H9 (cell line): ENCODE measurements at regions not wholly inside any gene's neighbourhood (a gene's known extent, or its start where the extent isn't known, plus 50 kb on each side); places are given as distances from the start of the nearest gene placed in this dataset.
"Not testable (repeated sequence)": the region's sequence is repeated elsewhere in the genome, so short reads cannot be mapped to it uniquely, and the experiment has no call there.

Experiments
- DNase-seq: peaks from one replicate; pipeline ENCODE4 v3.0.0-alpha.2; 2017
- H2AFZ ChIP-seq: one replicate; pipeline ENCODE4 v1.6.1; 2013; ENCODE audit warnings: mild to moderate bottlenecking, low read length, control low read depth, moderate library complexity
- H2AK5ac ChIP-seq: 2 replicates; pipeline ENCODE4 v1.6.1; 2013; ENCODE audit warnings: low read length, control low read depth, mixed read lengths; ENCODE audit not compliant: insufficient read length
- H2BK120ac ChIP-seq: one replicate; pipeline ENCODE4 v1.6.1; 2013; ENCODE audit warnings: low read depth, mild to moderate bottlenecking, low read length, control low read depth, inconsistent platforms; ENCODE audit not compliant: poor library complexity, severe bottlenecking
- H2BK12ac ChIP-seq: 2 replicates; pipeline ENCODE4 v1.6.1; 2013; ENCODE audit warnings: low read length, control low read depth, mixed read lengths, low read depth; ENCODE audit not compliant: insufficient read length
- H2BK15ac ChIP-seq: 2 replicates; pipeline ENCODE4 v1.6.1; 2013; ENCODE audit warnings: low read depth, low read length, control low read depth
- H2BK20ac ChIP-seq: one replicate; pipeline ENCODE4 v1.6.1; 2013; ENCODE audit warnings: low read depth, mild to moderate bottlenecking, low read length, control low read depth, inconsistent platforms; ENCODE audit not compliant: poor library complexity, severe bottlenecking
- H2BK5ac ChIP-seq: 2 replicates; pipeline ENCODE4 v1.6.1; 2013; ENCODE audit warnings: low read length, control low read depth, mixed read lengths; ENCODE audit not compliant: insufficient read length
- H3K14ac ChIP-seq: 2 replicates; pipeline ENCODE4 v1.6.1; 2013; ENCODE audit warnings: low read length, control low read depth; ENCODE audit not compliant: insufficient read depth
- H3K18ac ChIP-seq: 2 replicates; pipeline ENCODE4 v1.6.1; 2013; ENCODE audit warnings: low read depth, mild to moderate bottlenecking, mixed read lengths, low read length, control low read depth; ENCODE audit not compliant: insufficient read length
- H3K23ac ChIP-seq: 2 replicates; pipeline ENCODE4 v1.6.1; 2013; ENCODE audit warnings: low read length, control low read depth, mixed read lengths, low read depth; ENCODE audit not compliant: insufficient read length
- H3K23me2 ChIP-seq: 2 replicates; pipeline ENCODE4 v1.6.1; 2013; ENCODE audit warnings: low read depth, mild to moderate bottlenecking, mixed read lengths, low read length, control low read depth; ENCODE audit not compliant: insufficient read length, poor library complexity, severe bottlenecking
- H3K27ac ChIP-seq: 2 replicates; pipeline ENCODE4 v1.5.1; 2013; ENCODE audit warnings: low read length, control low read depth, mixed read lengths, low read depth; ENCODE audit not compliant: insufficient read length
- H3K27me3 ChIP-seq: 2 replicates; pipeline ENCODE4 v1.6.1; 2013; ENCODE audit warnings: low read length, control low read depth, inconsistent platforms; ENCODE audit not compliant: insufficient read depth
- H3K4ac ChIP-seq: 2 replicates; pipeline ENCODE4 v1.6.1; 2013; ENCODE audit warnings: low read depth, mild to moderate bottlenecking, control low read depth, inconsistent platforms, low read length, moderate library complexity
- H3K4me1 ChIP-seq: 2 replicates; pipeline ENCODE4 v1.6.1; 2013; ENCODE audit warnings: low read length, control low read depth, inconsistent platforms; ENCODE audit not compliant: insufficient read depth
- H3K4me2 ChIP-seq: 2 replicates; pipeline ENCODE4 v1.6.1; 2013; ENCODE audit warnings: low read length, control low read depth, mixed read lengths; ENCODE audit not compliant: insufficient read length, insufficient read depth
- H3K56ac ChIP-seq: 2 replicates; pipeline ENCODE4 v1.6.1; 2013; ENCODE audit warnings: low read depth, mild to moderate bottlenecking, mixed read lengths, low read length, control low read depth; ENCODE audit not compliant: insufficient read length
- H3K79me1 ChIP-seq: 2 replicates; pipeline ENCODE4 v1.6.1; 2013; ENCODE audit warnings: low read depth, mild to moderate bottlenecking, moderate library complexity, low read length, control low read depth, inconsistent platforms; ENCODE audit not compliant: insufficient read depth, poor library complexity, severe bottlenecking
- H3K79me2 ChIP-seq: 2 replicates; pipeline ENCODE4 v1.6.1; 2013; ENCODE audit warnings: low read length, control low read depth, inconsistent platforms; ENCODE audit not compliant: insufficient read depth
- H3K9ac ChIP-seq: 2 replicates; pipeline ENCODE4 v1.6.1; 2013; ENCODE audit warnings: low read length, control low read depth, mixed read lengths; ENCODE audit not compliant: insufficient read length; ENCODE audit errors: extremely low read depth
- H3K9me3 ChIP-seq: one replicate; pipeline ENCODE4 v1.6.1; 2013; ENCODE audit warnings: low read depth, low read length, inconsistent platforms; ENCODE audit not compliant: control insufficient read depth
- H3T11ph ChIP-seq: one replicate; pipeline ENCODE4 v1.6.1; 2013; ENCODE audit warnings: mild to moderate bottlenecking, low read length, control low read depth, inconsistent platforms
- H4K20me1 ChIP-seq: one replicate; pipeline ENCODE4 v1.6.1; 2013; ENCODE audit not compliant: control insufficient read depth, insufficient read length, insufficient read depth
- H4K5ac ChIP-seq: 2 replicates; pipeline ENCODE4 v1.6.1; 2013; ENCODE audit warnings: low read depth, mild to moderate bottlenecking, mixed read lengths, low read length, control low read depth; ENCODE audit not compliant: insufficient read length
- H4K8ac ChIP-seq: replicated peaks from 2 replicates; pipeline ENCODE4 v1.6.1; 2013; ENCODE audit warnings: low read length, control low read depth, mixed read lengths, low read depth; ENCODE audit not compliant: insufficient read length
- H4K91ac ChIP-seq: 2 replicates; pipeline ENCODE4 v1.6.1; 2013; ENCODE audit warnings: low read depth, mild to moderate bottlenecking, moderate library complexity, mixed read lengths, low read length, control low read depth; ENCODE audit not compliant: insufficient read length
- H3K27ac Mint-ChIP-seq, 3 experiments: 2 replicates in 2 of 3; 3 replicates in 1 of 3; pipeline ENCODE4 v1.8.0; 2020 to 2021; ENCODE audit warnings: mixed read lengths in 3 of 3, mild to moderate bottlenecking in 1 of 3, moderate library complexity in 1 of 3
- H3K27me3 Mint-ChIP-seq: 2 replicates; pipeline ENCODE4 v1.8.0; 2021; ENCODE audit warnings: low read depth, mild to moderate bottlenecking, moderate library complexity, mixed read lengths
- H3K36me3 Mint-ChIP-seq, 3 experiments: 2 replicates in 2 of 3; 3 replicates in 1 of 3; pipeline ENCODE4 v1.8.0; 2020 to 2021; ENCODE audit warnings: low read depth in 3 of 3, mixed read lengths in 3 of 3; ENCODE audit not compliant: insufficient read depth in 1 of 3
- H3K4me1 Mint-ChIP-seq, 2 experiments: 2 replicates each; pipeline ENCODE4 v1.8.0; 2020; ENCODE audit warnings: mixed read lengths in 2 of 2
- H3K4me3 Mint-ChIP-seq, 2 experiments: 2 replicates in 1 of 2; 3 replicates in 1 of 2; pipeline ENCODE4 v1.8.0; 2020 to 2021; ENCODE audit warnings: mild to moderate bottlenecking in 2 of 2, mixed read lengths in 2 of 2, moderate library complexity in 1 of 2
- H3K9me3 Mint-ChIP-seq, 2 experiments: 2 replicates in 1 of 2; 3 replicates in 1 of 2; pipeline ENCODE4 v1.8.0; 2020; ENCODE audit warnings: mild to moderate bottlenecking in 2 of 2, mixed read lengths in 2 of 2, moderate library complexity in 1 of 2
- WGBS: extraction: QIAGEN DNeasy Blood & Tissue Kit; methylation state at CpG from one replicate; pipeline ENCODE4 v1.1.7; 2013; ENCODE audit warnings: missing lambda C conversion rate, low lambda C conversion rate, mixed read lengths; ENCODE audit not compliant: insufficient read length; ENCODE audit errors: extremely low coverage; 5-methylcytosine and 5-hydroxymethylcytosine counted together
- TF ChIP-seq, protein P1 (sequence below): fragments of 200-600 bp; sonication (generic); conservative IDR thresholded peaks from 3 replicates; pipeline ENCODE4 v1.8.0; 2021; ENCODE audit warnings: antibody characterized with exemption, mild to moderate bottlenecking

GRCh38 chr2:175707322-175707721 is 294.7 kb downstream of the LNPK start:
- Mint-ChIP-seq H3K27me3 (peaks cover 6% of the 10 kb centered on the region; the same call in 1 of the 2 replicates), H3K36me3 (peaks cover 0 to 4% (median 2%) of the 10 kb centered on the region in 3 experiments; a peak in 1 of 7 replicates), H3K4me1 (peaks cover 0 to 6% of the 10 kb centered on the region in 2 experiments; a peak in 1 of 4 replicates), H3K9me3 (peaks cover 2 to 5% of the 10 kb centered on the region in 2 experiments; a peak in 2 of 5 replicates), H3K4me3 (no peak overlapping the region), H3K27ac (no peak overlapping the region)
- TF ChIP-seq, protein P1, sequence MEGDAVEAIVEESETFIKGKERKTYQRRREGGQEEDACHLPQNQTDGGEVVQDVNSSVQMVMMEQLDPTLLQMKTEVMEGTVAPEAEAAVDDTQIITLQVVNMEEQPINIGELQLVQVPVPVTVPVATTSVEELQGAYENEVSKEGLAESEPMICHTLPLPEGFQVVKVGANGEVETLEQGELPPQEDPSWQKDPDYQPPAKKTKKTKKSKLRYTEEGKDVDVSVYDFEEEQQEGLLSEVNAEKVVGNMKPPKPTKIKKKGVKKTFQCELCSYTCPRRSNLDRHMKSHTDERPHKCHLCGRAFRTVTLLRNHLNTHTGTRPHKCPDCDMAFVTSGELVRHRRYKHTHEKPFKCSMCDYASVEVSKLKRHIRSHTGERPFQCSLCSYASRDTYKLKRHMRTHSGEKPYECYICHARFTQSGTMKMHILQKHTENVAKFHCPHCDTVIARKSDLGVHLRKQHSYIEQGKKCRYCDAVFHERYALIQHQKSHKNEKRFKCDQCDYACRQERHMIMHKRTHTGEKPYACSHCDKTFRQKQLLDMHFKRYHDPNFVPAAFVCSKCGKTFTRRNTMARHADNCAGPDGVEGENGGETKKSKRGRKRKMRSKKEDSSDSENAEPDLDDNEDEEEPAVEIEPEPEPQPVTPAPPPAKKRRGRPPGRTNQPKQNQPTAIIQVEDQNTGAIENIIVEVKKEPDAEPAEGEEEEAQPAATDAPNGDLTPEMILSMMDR, result no peak
- H3K4me1 ChIP-seq, result no peaks in the 10 kb centered on the region
- H4K5ac ChIP-seq, result no peak overlapping the region
- H3K79me1 ChIP-seq, result no peaks in the 10 kb centered on the region
- no peak overlapping the region for H2AFZ ChIP-seq
- no peak overlapping the region for H3K23ac ChIP-seq
- H3K9ac ChIP-seq, result no peak overlapping the region
- no peaks in the 10 kb centered on the region for H3K27me3 ChIP-seq
- no peak overlapping the region for H3K14ac ChIP-seq
- no peak overlapping the region for H4K91ac ChIP-seq
- H3K9me3 ChIP-seq, result no peaks in the 10 kb centered on the region
- no peak overlapping the region for H2BK15ac ChIP-seq
- no peaks in the 10 kb centered on the region for H4K20me1 ChIP-seq
- H4K8ac ChIP-seq, result no peak overlapping the region
- no peaks in the 10 kb centered on the region for H3K79me2 ChIP-seq
- no peak overlapping the region for H2BK20ac ChIP-seq
- no peak overlapping the region for H2BK12ac ChIP-seq
- no peak overlapping the region for H3K18ac ChIP-seq
- no peak overlapping the region for H3K4me2 ChIP-seq
- WGBS, result no CpG with 5 or more reads among the region's 8 CpGs
- no peak for DNase-seq
- H2BK120ac ChIP-seq, result no peak overlapping the region
- no peak overlapping the region for H3K56ac ChIP-seq
- H3K27ac ChIP-seq, result no peak overlapping the region
- H2AK5ac ChIP-seq, result no peak overlapping the region
- no peak overlapping the region for H3T11ph ChIP-seq
- no peak overlapping the region for H2BK5ac ChIP-seq
- H3K23me2 ChIP-seq, result no peaks in the 10 kb centered on the region
- H3K4ac ChIP-seq, result no peak overlapping the region

GRCh38 chr2:175704568-175704967 is 297.5 kb downstream of the LNPK start:
- H4K91ac ChIP-seq, H2BK20ac ChIP-seq, H3K9me3 ChIP-seq, H2AK5ac ChIP-seq, H3K9ac ChIP-seq, H3K14ac ChIP-seq, H3K79me2 ChIP-seq, H3K27ac ChIP-seq, H3K4me1 Mint-ChIP-seq, H3K56ac ChIP-seq, H3K27me3 Mint-ChIP-seq, H2BK12ac ChIP-seq, H3K36me3 Mint-ChIP-seq, H4K20me1 ChIP-seq, H2BK120ac ChIP-seq, H2BK5ac ChIP-seq, H3K23ac ChIP-seq, H4K5ac ChIP-seq, H3K79me1 ChIP-seq, H3K9me3 Mint-ChIP-seq, H2AFZ ChIP-seq, DNase-seq, H3T11ph ChIP-seq, H4K8ac ChIP-seq, H3K4me2 ChIP-seq, H2BK15ac ChIP-seq, H3K18ac ChIP-seq, H3K4ac ChIP-seq, H3K4me1 ChIP-seq, H3K23me2 ChIP-seq, H3K27me3 ChIP-seq: not testable (repeated sequence)
- H3K27ac Mint-ChIP-seq, result peak overlapping the region in 2 of 3 experiments; percentile 18 to 70; a peak in 2 of 7 replicates
- WGBS, result no CpG with 5 or more reads among the region's 22 CpGs
- peak overlapping the region in 1 of 2 experiments; percentile 27; a peak in 1 of 5 replicates for H3K4me3 Mint-ChIP-seq
